Keratinocyte (primary cell): ENCODE measurements at regions not wholly inside any gene's neighbourhood (a gene's known extent, or its start where the extent isn't known, plus 50 kb on each side); places are given as distances from the start of the nearest gene placed in this dataset.

Source experiments
- EZH2 ChIP-seq: IDR thresholded peaks from one replicate; pipeline ENCODE4 v1.6.1; 2012; ENCODE audit warnings: inconsistent platforms, mild to moderate bottlenecking, low read length, moderate library complexity
- TF ChIP-seq, protein P1 (sequence below), 3 experiments: IDR thresholded peaks in 1 of 3; conservative IDR thresholded peaks in 1 of 3; optimal IDR thresholded peaks in 1 of 3; 2 replicates in 2 of 3; 3 replicates in 1 of 3; pipeline versions ENCODE3 to v1.5.1; 2011; ENCODE audit warnings: low read length in 3 of 3, mild to moderate bottlenecking in 3 of 3, moderate library complexity in 2 of 3, control low read depth in 1 of 3, inconsistent platforms in 1 of 3; ENCODE audit not compliant: insufficient read depth in 2 of 3; ENCODE audit errors: extremely low read depth in 1 of 3

GRCh38 chr16:79869304-79870015 lies 268.9 kb upstream of the MAF start:
- TF ChIP-seq, protein P1, sequence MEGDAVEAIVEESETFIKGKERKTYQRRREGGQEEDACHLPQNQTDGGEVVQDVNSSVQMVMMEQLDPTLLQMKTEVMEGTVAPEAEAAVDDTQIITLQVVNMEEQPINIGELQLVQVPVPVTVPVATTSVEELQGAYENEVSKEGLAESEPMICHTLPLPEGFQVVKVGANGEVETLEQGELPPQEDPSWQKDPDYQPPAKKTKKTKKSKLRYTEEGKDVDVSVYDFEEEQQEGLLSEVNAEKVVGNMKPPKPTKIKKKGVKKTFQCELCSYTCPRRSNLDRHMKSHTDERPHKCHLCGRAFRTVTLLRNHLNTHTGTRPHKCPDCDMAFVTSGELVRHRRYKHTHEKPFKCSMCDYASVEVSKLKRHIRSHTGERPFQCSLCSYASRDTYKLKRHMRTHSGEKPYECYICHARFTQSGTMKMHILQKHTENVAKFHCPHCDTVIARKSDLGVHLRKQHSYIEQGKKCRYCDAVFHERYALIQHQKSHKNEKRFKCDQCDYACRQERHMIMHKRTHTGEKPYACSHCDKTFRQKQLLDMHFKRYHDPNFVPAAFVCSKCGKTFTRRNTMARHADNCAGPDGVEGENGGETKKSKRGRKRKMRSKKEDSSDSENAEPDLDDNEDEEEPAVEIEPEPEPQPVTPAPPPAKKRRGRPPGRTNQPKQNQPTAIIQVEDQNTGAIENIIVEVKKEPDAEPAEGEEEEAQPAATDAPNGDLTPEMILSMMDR (optimal IDR thresholded peaks at IDR 0.05 in 1 of 3, IDR thresholded peaks at IDR 0.05 in 1 of 3, conservative IDR thresholded peaks at IDR 0.05 in 1 of 3; ENCODE audit: extremely low read depth in 1 of 3, insufficient read depth in 2 of 3, low read length in 3 of 3) = no peak
- no peak for TF ChIP-seq EZH2
